Cardiac muscle cell (in vitro differentiated cells and primary cell): ENCODE measurements at regions not wholly inside any gene's neighbourhood (a gene's known extent, or its start where the extent isn't known, plus 50 kb on each side); places are given as distances from the start of the nearest gene placed in this dataset.

Experiments used
- DNase-seq, 2 donors: peaks; one replicate each; pipeline versions ENCODE4 v3.0.0 to v3.0.0-alpha.2; 2010 to 2017; ENCODE audit warnings: low read depth in 1 of 2, low spot score in 1 of 2
- H3K27ac ChIP-seq: fragments of 200-600 bp; sonication (generic); 2 replicates; pipeline ENCODE4 v1.5.1; 2016
- H3K27me3 ChIP-seq: fragments of 200-600 bp; sonication (generic); 2 replicates; pipeline ENCODE4 v1.6.0; 2016; ENCODE audit warnings: control low read depth
- H3K36me3 ChIP-seq: fragments of 200-600 bp; sonication (generic); 2 replicates; pipeline ENCODE4 v1.5.1; 2016; ENCODE audit warnings: control low read depth
- H3K4me1 ChIP-seq: fragments of 200-600 bp; sonication (generic); 2 replicates; pipeline ENCODE4 v1.8.1; 2017; ENCODE audit warnings: low read depth, mild to moderate bottlenecking, mixed run types
- H3K4me3 ChIP-seq: fragments of 200-600 bp; sonication (generic); 2 replicates; pipeline ENCODE4 v1.5.1; 2016; ENCODE audit warnings: mild to moderate bottlenecking
- H3K9me3 ChIP-seq: fragments of 200-600 bp; sonication (generic); 2 replicates; pipeline ENCODE4 v1.5.1; 2017; ENCODE audit warnings: low read depth, mild to moderate bottlenecking, control low read depth
- TF ChIP-seq, protein P1 (sequence below): IDR thresholded peaks from 2 replicates; pipeline ENCODE4 v1.5.1; 2012; ENCODE audit warnings: low read depth, mild to moderate bottlenecking, low read length

- TF ChIP-seq, protein P1, sequence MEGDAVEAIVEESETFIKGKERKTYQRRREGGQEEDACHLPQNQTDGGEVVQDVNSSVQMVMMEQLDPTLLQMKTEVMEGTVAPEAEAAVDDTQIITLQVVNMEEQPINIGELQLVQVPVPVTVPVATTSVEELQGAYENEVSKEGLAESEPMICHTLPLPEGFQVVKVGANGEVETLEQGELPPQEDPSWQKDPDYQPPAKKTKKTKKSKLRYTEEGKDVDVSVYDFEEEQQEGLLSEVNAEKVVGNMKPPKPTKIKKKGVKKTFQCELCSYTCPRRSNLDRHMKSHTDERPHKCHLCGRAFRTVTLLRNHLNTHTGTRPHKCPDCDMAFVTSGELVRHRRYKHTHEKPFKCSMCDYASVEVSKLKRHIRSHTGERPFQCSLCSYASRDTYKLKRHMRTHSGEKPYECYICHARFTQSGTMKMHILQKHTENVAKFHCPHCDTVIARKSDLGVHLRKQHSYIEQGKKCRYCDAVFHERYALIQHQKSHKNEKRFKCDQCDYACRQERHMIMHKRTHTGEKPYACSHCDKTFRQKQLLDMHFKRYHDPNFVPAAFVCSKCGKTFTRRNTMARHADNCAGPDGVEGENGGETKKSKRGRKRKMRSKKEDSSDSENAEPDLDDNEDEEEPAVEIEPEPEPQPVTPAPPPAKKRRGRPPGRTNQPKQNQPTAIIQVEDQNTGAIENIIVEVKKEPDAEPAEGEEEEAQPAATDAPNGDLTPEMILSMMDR, result no peak
- no peaks in the 10 kb centered on the region for H3K27me3 ChIP-seq
- H3K9me3 ChIP-seq, result no peaks in the 10 kb centered on the region
- no peaks in the 10 kb centered on the region for H3K4me1 ChIP-seq
- no peaks in the 10 kb centered on the region for H3K36me3 ChIP-seq
- no peak for DNase-seq
- no peak overlapping the region for H3K4me3 ChIP-seq
- H3K27ac ChIP-seq, result no peak overlapping the region
Measured at GRCh38 chr6:65798280-65799014, 91.4 kb upstream of the EYS start.

DNA sequence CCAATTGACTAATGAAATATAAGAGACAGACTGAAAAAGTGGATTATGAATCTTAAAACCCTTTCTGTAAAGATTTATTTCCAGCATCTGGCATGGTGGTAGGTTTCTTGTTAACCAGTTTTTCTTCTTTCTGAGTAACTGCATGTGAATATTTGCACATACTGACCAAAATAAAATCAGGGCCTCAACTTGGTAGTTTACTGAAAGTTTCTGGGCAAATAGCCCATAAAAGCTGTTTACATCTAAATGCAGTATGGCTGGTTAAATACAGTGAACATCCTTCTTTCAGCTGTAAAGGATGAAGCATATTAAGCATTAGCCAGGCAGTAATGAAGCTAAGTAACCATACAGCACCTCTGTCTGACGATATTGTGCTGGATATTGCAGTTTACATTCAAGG lies 83.6 kb upstream of the EYS start:
- TF ChIP-seq, protein P1, result no peak
- Histone ChIP-seq H3K27ac (no peak overlapping the region), H3K4me1 (no peaks in the 10 kb centered on the region), H3K9me3 (no peaks in the 10 kb centered on the region), H3K36me3 (no peaks in the 10 kb centered on the region), H3K4me3 (no peak overlapping the region), H3K27me3 (no peaks in the 10 kb centered on the region)
- no peak for DNase-seq

DNA sequence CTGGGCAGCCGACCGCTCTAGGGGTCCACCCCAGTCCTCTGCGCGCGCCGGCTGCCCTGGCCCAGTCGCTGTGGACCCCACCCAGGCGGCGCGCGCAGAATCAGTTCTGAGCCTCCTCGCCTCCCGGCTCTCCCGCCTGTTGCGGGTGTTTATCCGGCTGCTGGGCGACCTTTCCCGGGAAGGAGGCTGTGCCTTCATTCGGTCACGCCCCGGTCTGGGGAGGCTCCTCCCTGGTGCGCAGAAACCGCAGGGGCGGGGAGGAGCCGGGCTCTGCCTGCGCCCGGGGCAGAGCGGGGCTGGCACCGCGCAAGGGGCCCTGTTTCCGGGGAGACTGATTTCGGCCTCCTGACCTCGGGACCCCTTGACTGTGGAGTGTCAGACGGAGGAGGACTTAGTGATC lies 80.8 kb upstream of the EYS start:
- no peak overlapping the region for H3K27ac ChIP-seq
- H3K4me3 ChIP-seq, result no peak overlapping the region
- TF ChIP-seq, protein P1, result no peak
- no peaks in the 10 kb centered on the region for H3K9me3 ChIP-seq
- no peak for DNase-seq
- H3K27me3 ChIP-seq, result no peaks in the 10 kb centered on the region
- no peaks in the 10 kb centered on the region for H3K36me3 ChIP-seq
- no peaks in the 10 kb centered on the region for H3K4me1 ChIP-seq

DNA sequence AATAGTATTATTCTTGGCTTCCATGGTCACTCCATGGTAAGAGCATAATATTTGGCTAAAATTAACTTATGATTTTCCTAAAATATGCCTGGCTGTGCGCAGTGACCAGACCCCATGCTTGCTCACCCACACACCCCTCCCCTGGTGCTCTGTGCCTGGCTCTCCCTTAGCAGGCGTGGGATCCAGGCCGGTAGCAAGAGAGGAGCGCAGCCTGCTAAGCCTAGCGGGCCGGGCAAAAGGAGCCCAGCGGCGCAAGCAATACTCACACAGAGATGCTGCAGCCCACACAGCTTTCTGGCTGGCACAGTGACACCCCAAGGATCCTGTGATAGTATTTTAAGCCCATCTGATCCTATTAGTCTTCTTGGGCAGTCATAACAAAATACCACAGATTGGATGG lies 79.8 kb upstream of the EYS start:
- TF ChIP-seq, protein P1, result no peak
- H3K27ac ChIP-seq, result no peak overlapping the region
- DNase-seq, result no peak
- no peaks in the 10 kb centered on the region for H3K9me3 ChIP-seq
- no peaks in the 10 kb centered on the region for H3K27me3 ChIP-seq
- no peaks in the 10 kb centered on the region for H3K36me3 ChIP-seq
- no peaks in the 10 kb centered on the region for H3K4me1 ChIP-seq
- H3K4me3 ChIP-seq, result no peak overlapping the region

GRCh38 chr6:65780691-65781090 lies 73.7 kb upstream of the EYS start:
- Histone ChIP-seq H3K27ac (no peak overlapping the region), H3K4me1 (no peaks in the 10 kb centered on the region), H3K9me3 (no peaks in the 10 kb centered on the region), H3K36me3 (no peaks in the 10 kb centered on the region), H3K4me3 (no peak overlapping the region), H3K27me3 (no peaks in the 10 kb centered on the region)
- TF ChIP-seq, protein P1, result no peak
- no peak for DNase-seq
